H1 (cell line): ENCODE measurements at regions not wholly inside any gene's neighbourhood (a gene's known extent, or its start where the extent isn't known, plus 50 kb on each side); places are given as distances from the start of the nearest gene placed in this dataset.

Source experiments
- CTCF ChIA-PET: fragments of 300-600 bp; sonication (Branson Sonifier 250); formaldehyde crosslinking; loops from one replicate; lab custom pipeline; 2021; ENCODE audit not compliant: partially characterized antibody; lab: Charles Lee
- POLR2A ChIA-PET: fragments of 300-600 bp; sonication (Branson Sonifier 250); formaldehyde crosslinking; loops from one replicate; lab custom pipeline; 2021; ENCODE audit warnings: inconsistent platforms; ENCODE audit not compliant: partially characterized antibody; lab: Charles Lee
- DNase-seq, 2 experiments: peaks; one replicate each; pipeline versions ENCODE4 v3.0.0 to v3.0.0-alpha.2; 2010 to 2022; ENCODE audit warnings: low spot score in 2 of 2, low read depth in 1 of 2, mixed read lengths in 1 of 2
- FAIRE-seq: peaks from 2 replicates; lab custom pipeline; 2011; peaks lifted over from hg19 to GRCh38; lab: Jason Lieb, UNC
- H2AFZ ChIP-seq: 2 replicates; pipeline ENCODE4 v1.8.1; 2012; ENCODE audit warnings: low read length, inconsistent platforms
- H2AK5ac ChIP-seq: 2 replicates; pipeline ENCODE4 v1.6.1; 2013; ENCODE audit warnings: low read depth, low read length
- H2BK120ac ChIP-seq: replicated peaks from 2 replicates; pipeline ENCODE3; 2013; ENCODE audit warnings: low read depth, low read length, inconsistent platforms
- H2BK12ac ChIP-seq: 2 replicates; pipeline ENCODE4 v1.6.1; 2013; ENCODE audit warnings: low read depth, low read length
- H2BK15ac ChIP-seq: 2 replicates; pipeline ENCODE4 v1.6.1; 2013; ENCODE audit warnings: low read length
- H2BK20ac ChIP-seq: 2 replicates; pipeline ENCODE4 v1.6.1; 2013; ENCODE audit warnings: low read length
- H2BK5ac ChIP-seq: 2 replicates; pipeline ENCODE4 v1.6.1; 2013; ENCODE audit warnings: low read depth, low read length
- H3K14ac ChIP-seq: 2 replicates; pipeline ENCODE4 v1.6.1; 2013; ENCODE audit warnings: inconsistent platforms; ENCODE audit not compliant: insufficient read length
- H3K18ac ChIP-seq: 2 replicates; pipeline ENCODE4 v1.6.1; 2013; ENCODE audit warnings: low read length; ENCODE audit errors: extremely low read depth
- H3K23ac ChIP-seq: 2 replicates; pipeline ENCODE4 v1.6.1; 2013; ENCODE audit warnings: inconsistent platforms; ENCODE audit not compliant: insufficient read length
- H3K23me2 ChIP-seq: 2 replicates; pipeline ENCODE4 v1.6.1; 2013; ENCODE audit warnings: low read depth, low read length
- H3K27ac ChIP-seq: 2 replicates; pipeline ENCODE4 v1.6.1; 2011; ENCODE audit warnings: low read depth, low read length, inconsistent platforms
- H3K27me3 ChIP-seq, 4 experiments: replicated peaks in 1 of 4; 1 replicate in 1 of 4; 2 replicates in 3 of 4; pipeline versions ENCODE4 v1.6.1 to v1.8.1; 2011 to 2013; ENCODE audit warnings: low read length in 3 of 4, mild to moderate bottlenecking in 3 of 4, inconsistent platforms in 2 of 4, mixed read lengths in 2 of 4, moderate library complexity in 1 of 4; ENCODE audit not compliant: control insufficient read depth in 3 of 4, insufficient read depth in 3 of 4; ENCODE audit errors: extremely low read depth in 1 of 4
- H3K36me3 ChIP-seq, 4 experiments: 2 replicates each; pipeline versions ENCODE4 v1.6.1 to v1.8.1; 2011 to 2013; ENCODE audit warnings: mild to moderate bottlenecking in 4 of 4, low read length in 3 of 4, moderate library complexity in 2 of 4, control low read depth in 1 of 4, inconsistent platforms in 1 of 4; ENCODE audit not compliant: insufficient read depth in 4 of 4, control insufficient read depth in 2 of 4
- H3K4ac ChIP-seq: replicated peaks from 2 replicates; pipeline ENCODE3; 2013; ENCODE audit warnings: low read length, low read depth, mixed read lengths, inconsistent platforms; ENCODE audit not compliant: insufficient read length
- H3K4me1 ChIP-seq, 4 experiments: replicated peaks in 1 of 4; 1 replicate in 1 of 4; 2 replicates in 3 of 4; pipeline versions ENCODE4 v1.6.1 to v1.8.1; 2011 to 2013; ENCODE audit warnings: low read length in 3 of 4, inconsistent platforms in 2 of 4, mixed read lengths in 1 of 4; ENCODE audit not compliant: insufficient read depth in 4 of 4, control insufficient read depth in 3 of 4
- H3K4me2 ChIP-seq, 2 experiments: 2 replicates each; pipeline versions ENCODE4 v1.6.1 to v1.8.1; 2011 to 2013; ENCODE audit warnings: low read depth in 2 of 2, low read length in 2 of 2, control low read depth in 1 of 2, inconsistent platforms in 1 of 2, mild to moderate bottlenecking in 1 of 2; ENCODE audit not compliant: insufficient read depth in 1 of 2
- H3K4me3 ChIP-seq, 4 experiments: fragments of 200-600, 300-600 bp in 1 of 4; sonication (generic), shearing (Covaris generic), sonication (Bioruptor Twin) in 1 of 4; 2 replicates each; pipeline versions ENCODE4 v1.5.1 to v1.8.1; 2011 to 2016; ENCODE audit warnings: low read length in 4 of 4, low read depth in 3 of 4, control low read depth in 2 of 4, inconsistent platforms in 2 of 4, mild to moderate bottlenecking in 2 of 4, mixed read lengths in 1 of 4, moderate library complexity in 1 of 4; ENCODE audit not compliant: insufficient read depth in 2 of 4; ENCODE audit errors: extremely low read depth in 1 of 4
- H3K56ac ChIP-seq: replicated peaks from 2 replicates; pipeline ENCODE3; 2013; ENCODE audit warnings: low read depth, mild to moderate bottlenecking, mixed read lengths, low read length, inconsistent platforms; ENCODE audit not compliant: insufficient read length
- H3K79me1 ChIP-seq: 2 replicates; pipeline ENCODE4 v1.6.1; 2013; ENCODE audit warnings: low read depth, low read length, control low read depth
- H3K79me2 ChIP-seq, 2 experiments: 2 replicates each; pipeline versions ENCODE4 v1.6.1 to v1.8.1; 2012 to 2013; ENCODE audit warnings: low read length in 2 of 2, mild to moderate bottlenecking in 2 of 2, inconsistent platforms in 1 of 2; ENCODE audit not compliant: insufficient read depth in 2 of 2, control insufficient read depth in 1 of 2
- H3K9ac ChIP-seq, 4 experiments: replicated peaks in 1 of 4; 1 replicate in 1 of 4; 2 replicates in 3 of 4; pipeline versions ENCODE4 v1.6.1 to v1.8.1; 2011 to 2013; ENCODE audit warnings: low read depth in 3 of 4, low read length in 3 of 4, control low read depth in 2 of 4, mild to moderate bottlenecking in 2 of 4, moderate library complexity in 2 of 4, inconsistent platforms in 1 of 4; ENCODE audit errors: extremely low read depth in 1 of 4
- H3K9me3 ChIP-seq, 2 experiments: 2 replicates each; pipeline versions ENCODE4 v1.6.1 to v1.8.1; 2012 to 2013; ENCODE audit warnings: mild to moderate bottlenecking in 2 of 2, moderate library complexity in 2 of 2, control low read depth in 1 of 2, inconsistent platforms in 1 of 2, low read depth in 1 of 2, low read length in 1 of 2, mixed read lengths in 1 of 2; ENCODE audit not compliant: insufficient read depth in 2 of 2
- H4K20me1 ChIP-seq, 2 experiments: replicated peaks in 1 of 2; 2 replicates each; pipeline versions ENCODE3 to v1.8.1; 2011 to 2013; ENCODE audit warnings: inconsistent platforms in 2 of 2, low read length in 2 of 2, mild to moderate bottlenecking in 1 of 2; ENCODE audit not compliant: insufficient read depth in 2 of 2, control insufficient read depth in 1 of 2
- H4K5ac ChIP-seq: 2 replicates; pipeline ENCODE4 v1.6.1; 2013; ENCODE audit warnings: low read length, low read depth, mixed read lengths, inconsistent platforms; ENCODE audit not compliant: insufficient read length
- H4K8ac ChIP-seq: 2 replicates; pipeline ENCODE4 v1.8.0; 2013; ENCODE audit warnings: mild to moderate bottlenecking, moderate library complexity, low read length, inconsistent platforms; ENCODE audit not compliant: insufficient read depth; ENCODE audit errors: extremely low read depth
- H4K91ac ChIP-seq: replicated peaks from 2 replicates; pipeline ENCODE3; 2013; ENCODE audit warnings: low read length, mixed read lengths, inconsistent platforms; ENCODE audit not compliant: insufficient read length
- CEBPB ChIP-seq: IDR thresholded peaks from 2 replicates; pipeline ENCODE4 v1.6.1; 2012; ENCODE audit warnings: low read depth, low read length
- GTF2F1 ChIP-seq: IDR thresholded peaks from 2 replicates; pipeline ENCODE4 v1.6.1; 2012; ENCODE audit warnings: low read depth, low read length, improper control_type of control experiment, borderline replicate concordance
- POLR2A ChIP-seq, 2 experiments: IDR thresholded peaks; 1 replicate in 1 of 2; 2 replicates in 1 of 2; pipeline ENCODE4 v1.6.1; 2011; ENCODE audit warnings: low read depth in 2 of 2, low read length in 2 of 2, mild to moderate bottlenecking in 2 of 2; ENCODE audit errors: control extremely low read depth in 1 of 2
- YY1 ChIP-seq: IDR thresholded peaks from 2 replicates; pipeline ENCODE4 v1.6.1; 2011; ENCODE audit warnings: low read depth, mild to moderate bottlenecking, low read length
- WGBS, 2 experiments: shearing (Covaris generic) in 1 of 2; methylation state at CpG; one replicate each; pipeline versions ENCODE4 v1.1.6 to v1.1.7; 2013 to 2015; ENCODE audit warnings: low lambda C conversion rate in 2 of 2, mixed read lengths in 2 of 2, inconsistent platforms in 1 of 2, low coverage in 1 of 2, missing lambda C conversion rate in 1 of 2; ENCODE audit not compliant: insufficient replicate concordance in 2 of 2, insufficient coverage in 1 of 2, insufficient read length in 1 of 2; ENCODE audit errors: extremely low coverage in 1 of 2, missing lambda C conversion rate in 1 of 2; 5-methylcytosine and 5-hydroxymethylcytosine counted together

DNA sequence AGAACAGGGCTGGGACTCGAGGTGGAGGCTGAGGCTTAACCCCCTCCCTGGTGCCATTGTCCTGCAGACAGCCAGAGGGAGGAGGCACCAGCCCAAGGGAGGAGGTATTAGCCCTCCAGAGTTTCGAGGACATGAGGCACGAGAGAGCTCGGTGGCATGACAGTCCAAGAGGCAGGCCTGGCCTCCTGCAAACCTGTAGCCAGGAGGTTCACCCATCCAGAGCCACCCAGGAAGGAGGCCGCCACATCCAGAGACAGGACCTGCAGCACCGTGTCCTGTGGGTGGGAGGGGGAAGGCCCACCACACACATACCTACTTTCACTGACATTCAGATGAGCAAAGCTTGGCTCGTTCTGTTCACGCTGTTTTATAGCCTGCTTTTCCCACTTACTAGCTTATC lies 75.2 kb upstream of the ADAMTS2 start:
- Histone ChIP-seq H3K23me2 (no peaks in the 10 kb centered on the region), H3K4me3 (no peak overlapping the region), H3K79me1 (no peaks in the 10 kb centered on the region), H3K4ac (no peak overlapping the region), H4K5ac (no peak overlapping the region), H3K27me3 (no peaks in the 10 kb centered on the region; a peak in 1 of 7 replicates), H3K56ac (no peak overlapping the region), H3K14ac (no peak overlapping the region), H2BK5ac (no peak overlapping the region), H2BK15ac (no peak overlapping the region), H3K79me2 (no peaks in the 10 kb centered on the region), H2BK120ac (no peak overlapping the region), H3K23ac (no peak overlapping the region), H3K9me3 (no peaks in the 10 kb centered on the region), H3K36me3 (no peaks in the 10 kb centered on the region), H3K18ac (no peak overlapping the region), H3K4me2 (no peak overlapping the region), H4K91ac (no peak overlapping the region), H2BK12ac (no peak overlapping the region), H3K27ac (no peak overlapping the region), H4K20me1 (no peaks in the 10 kb centered on the region), H2AK5ac (no peak overlapping the region), H3K9ac (no peak overlapping the region), H4K8ac (no peak overlapping the region), H2BK20ac (no peak overlapping the region), H3K4me1 (no peaks in the 10 kb centered on the region), H2AFZ (no peak overlapping the region)
- TF ChIP-seq GTF2F1, result no peak
- no peak for TF ChIP-seq POLR2A (IDR thresholded peaks at IDR 0.05; ENCODE audit: control extremely low read depth in 1 of 2, low read depth in 2 of 2, low read length in 2 of 2)
- no peak for TF ChIP-seq YY1
- no peak for TF ChIP-seq CEBPB
- FAIRE-seq, result no peak
- CTCF ChIA-PET, result interaction anchor here (0.6 to 1.0 kb wide), 4 partner anchors 74 to 411 kb away, joined by 3 to 4 read pairs (median 3); no protein-coding TSS in a partner anchor
- WGBS, 2 experiments, result 92% methylated on average over 8 of the region's 8 CpGs; no CpG with 5 or more reads in 1 of the 2 experiments
- DNase-seq, result no peak
- POLR2A ChIA-PET, result no interaction called here
